Spleen (tissue), 7 donors: ENCODE measurements at regions not wholly inside any gene's neighbourhood (a gene's known extent, or its start where the extent isn't known, plus 50 kb on each side); places are given as distances from the start of the nearest gene placed in this dataset.

Experiments
- CTCF ChIP-seq, 11 experiments: fragments of 200-600 bp in 7 of 11; fragments of 450-650 bp in 4 of 11; sonication (generic) in 4 of 11; IDR thresholded peaks in 8 of 11; conservative IDR thresholded peaks in 3 of 11; 1 replicate in 7 of 11; 2 replicates in 4 of 11; pipeline versions ENCODE4 v1.4.0 to v1.8.0; 2016 to 2021; ENCODE audit warnings: antibody characterized with exemption in 11 of 11, inconsistent platforms in 4 of 11, mild to moderate bottlenecking in 1 of 11
- POLR2AphosphoS5 ChIP-seq, 3 donors: sonication (generic); formaldehyde crosslinking; IDR thresholded peaks; one replicate each; pipeline ENCODE4 v1.5.1; 2017; ENCODE audit warnings: antibody characterized with exemption in 3 of 3
- donor health status: DM: no; HTN: no; CAD: no; lungs with moderate emphysema.
- donor health status: DM: no; HTN: no; CAD: no.
- donor health status: DM: no; HTN: no; CAD: no.

- TF ChIP-seq CTCF (IDR thresholded peaks at IDR 0.05 in 8 of 11, conservative IDR thresholded peaks at IDR 0.05 in 3 of 11) (no peak), POLR2AphosphoS5 (IDR thresholded peaks at IDR 0.05) (no peak)
Observed at GRCh38 chr20:28562510-28562898, 2695.0 kb upstream of the DEFB115 start.
